DMS 273 (cell line): ENCODE measurements at regions not wholly inside any gene's neighbourhood (a gene's known extent, or its start where the extent isn't known, plus 50 kb on each side); places are given as distances from the start of the nearest gene placed in this dataset.
"Not testable (repeated sequence)": the region's sequence is repeated elsewhere in the genome, so short reads cannot be mapped to it uniquely, and the experiment has no call there.

ENCODE experiments used
- DNase-seq: peaks from one replicate; lab custom pipeline; 2025; ENCODE audit not compliant: unreplicated experiment; lab: John Stamatoyannopoulos, UW

DNA sequence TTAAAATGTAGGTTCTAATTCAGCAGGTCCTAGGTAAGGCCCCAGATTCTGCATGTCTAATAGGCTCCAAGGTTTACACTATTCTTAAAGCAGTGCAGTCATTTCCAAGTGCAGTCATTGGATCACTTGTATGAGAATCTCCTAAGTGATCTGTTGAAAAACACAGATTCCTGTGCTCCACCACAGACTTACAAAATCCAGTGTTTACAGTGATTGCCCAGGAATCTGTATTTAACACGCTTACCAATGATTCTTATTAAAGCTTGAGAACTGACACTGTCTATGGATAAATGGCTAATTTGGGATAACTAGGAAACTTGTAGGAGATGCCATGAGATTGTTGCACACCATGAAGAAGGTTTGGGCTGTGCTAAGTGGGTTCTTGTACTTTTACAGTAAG is 104.6 kb upstream of the PLEKHG1 start:
- no peak for DNase-seq

DNA sequence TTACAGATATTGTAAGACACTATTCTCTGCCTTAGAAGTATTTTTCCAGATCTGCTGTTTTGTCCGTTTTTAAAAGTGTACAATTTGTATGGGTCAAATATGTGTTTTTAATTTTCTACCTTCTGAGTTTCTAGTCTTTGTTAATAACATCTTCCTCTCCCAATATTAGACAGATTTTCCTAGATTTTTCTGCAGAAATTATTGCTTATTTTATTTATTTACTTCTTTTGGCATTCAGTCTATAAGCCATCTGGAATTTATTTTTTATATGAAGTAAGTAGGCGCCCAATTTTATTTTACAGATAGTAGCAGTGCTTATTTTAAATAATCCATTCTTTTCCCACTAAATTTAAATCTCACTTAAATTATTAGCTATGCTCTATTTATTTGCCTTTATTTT is 103.1 kb upstream of the PLEKHG1 start:
- DNase-seq: no peak

DNA sequence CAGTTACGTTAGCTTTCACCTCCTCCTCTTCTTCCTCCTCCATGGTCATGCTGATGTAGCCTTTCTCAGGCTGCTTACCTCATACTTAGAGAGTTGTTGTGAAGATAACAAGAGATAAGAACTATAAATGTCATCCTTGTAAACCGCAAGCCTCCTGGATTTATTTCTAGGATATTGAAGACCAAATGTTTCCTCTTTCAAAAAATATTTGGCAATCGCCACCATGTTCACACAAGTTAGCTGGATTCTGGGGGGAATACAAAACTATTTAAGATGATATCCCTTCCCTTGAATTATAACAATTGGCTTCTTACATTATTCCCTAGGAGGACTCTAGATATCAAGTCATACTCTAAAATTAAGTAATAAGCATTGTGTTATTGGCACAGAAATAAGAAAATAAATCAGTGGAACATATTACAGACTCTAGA is 99.8 kb upstream of the PLEKHG1 start:
- no peak for DNase-seq

DNA sequence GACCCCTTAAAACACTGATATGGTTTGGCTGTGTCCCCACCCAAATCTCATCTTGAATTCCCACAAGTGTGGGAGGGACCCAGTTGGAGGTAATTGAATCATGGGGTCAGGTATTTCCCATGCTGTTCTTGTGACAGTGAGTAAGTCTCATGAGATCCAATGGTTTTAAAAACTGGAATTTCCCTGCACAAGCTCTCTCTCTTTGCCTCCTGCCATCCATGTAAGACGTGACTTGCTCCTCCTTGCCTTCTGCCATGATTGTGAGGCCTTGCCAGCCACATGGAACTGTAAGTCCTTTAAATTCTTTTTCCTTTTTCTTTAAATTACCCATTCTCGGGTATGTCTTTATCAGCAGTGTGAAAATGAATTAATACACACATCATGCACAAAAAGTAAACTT is 99.1 kb upstream of the PLEKHG1 start:
- DNase-seq: not testable (repeated sequence)

DNA sequence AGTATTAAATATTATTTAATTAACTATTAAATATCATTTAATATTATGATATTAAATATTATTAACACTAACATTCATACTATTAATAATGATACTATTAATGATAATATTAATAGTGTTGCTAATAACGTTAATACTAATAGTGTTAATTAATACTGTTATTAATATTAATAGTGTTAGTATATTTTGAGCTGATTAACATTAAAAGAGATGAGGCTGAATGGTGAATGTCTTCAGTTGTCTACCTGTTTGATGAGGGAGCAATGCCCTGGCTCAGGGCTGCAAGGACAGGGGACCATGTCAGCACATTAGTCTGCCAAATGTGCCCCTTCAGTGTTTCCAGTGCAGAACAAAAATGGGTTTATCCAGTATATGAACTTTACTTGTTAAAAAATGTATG is 96.6 kb upstream of the PLEKHG1 start:
- no peak for DNase-seq

DNA sequence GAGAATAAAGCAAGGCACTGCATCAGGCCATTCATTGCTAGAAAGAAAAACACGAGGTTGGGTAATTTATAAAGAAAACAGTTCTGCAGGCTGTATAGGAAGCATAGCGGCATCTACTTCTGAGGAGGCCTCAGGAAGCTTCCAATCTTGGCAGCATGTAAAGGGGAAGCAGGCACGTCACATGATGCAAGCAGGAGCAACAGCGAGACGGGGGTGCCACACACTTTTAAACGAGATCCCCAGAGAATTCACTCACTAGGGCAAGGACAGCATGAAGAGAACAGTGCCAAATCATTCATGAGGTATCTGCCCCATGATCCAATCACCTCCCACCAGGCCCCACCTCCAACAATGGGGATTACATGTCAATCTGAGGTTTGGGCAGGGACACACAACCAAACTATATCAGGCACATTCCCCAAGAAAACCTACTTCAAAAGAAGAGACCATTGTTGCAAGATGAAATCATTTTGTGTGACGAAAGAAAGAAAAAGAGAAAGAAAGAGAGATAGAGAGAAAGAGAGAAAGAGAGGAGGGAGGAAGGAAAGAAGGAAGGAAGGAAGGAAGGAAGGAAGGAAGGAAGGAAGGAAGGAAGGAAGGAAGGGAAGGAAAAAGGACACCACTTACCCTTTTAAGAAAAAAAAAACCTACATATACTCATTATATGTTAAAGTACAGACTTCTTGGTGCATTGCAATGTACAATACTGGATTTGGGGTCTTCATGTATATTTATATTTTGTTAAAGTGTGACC is 95.9 kb upstream of the PLEKHG1 start:
- DNase-seq: no peak

DNA sequence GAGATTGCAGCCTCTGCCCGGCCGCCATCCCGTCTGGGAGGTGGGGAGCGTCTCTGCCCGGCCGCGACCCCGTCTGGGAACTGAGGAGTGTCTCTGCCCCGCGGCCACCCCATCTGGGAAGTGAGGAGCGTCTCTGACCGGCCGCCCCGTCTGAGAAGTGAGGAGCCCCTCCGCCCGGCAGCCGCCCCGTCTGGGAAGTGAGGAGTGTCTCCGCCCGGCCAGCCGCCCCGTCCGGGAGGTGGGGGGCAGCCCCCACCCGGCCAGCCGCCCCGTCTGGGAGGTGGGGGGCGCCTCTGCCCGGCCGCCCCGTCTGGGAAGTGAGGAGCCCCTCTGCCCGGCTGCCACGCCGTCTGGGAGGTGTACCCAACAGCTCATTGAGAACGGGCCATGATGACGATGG is 92.3 kb upstream of the PLEKHG1 start:
- not testable (repeated sequence) for DNase-seq

DNA sequence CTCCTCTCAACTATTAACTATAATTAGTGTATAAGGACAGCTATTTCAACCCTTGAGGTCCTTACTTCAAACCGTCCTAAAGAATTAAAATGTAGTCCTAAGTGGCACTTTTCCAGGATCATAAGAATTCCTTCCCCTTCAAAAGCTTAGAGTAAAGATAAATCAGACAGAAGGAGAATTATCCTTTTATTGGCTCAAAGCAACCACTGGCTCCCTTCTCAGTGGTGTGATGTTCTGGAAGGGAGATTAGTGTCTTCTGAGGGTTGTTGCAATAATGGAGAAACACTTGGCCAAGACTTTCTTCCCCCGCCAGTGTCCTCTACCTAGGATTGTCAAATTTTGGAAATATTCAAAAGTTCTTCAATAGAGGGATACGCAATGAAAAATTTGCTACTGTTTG is 89.1 kb upstream of the PLEKHG1 start:
- DNase-seq: no peak

DNA sequence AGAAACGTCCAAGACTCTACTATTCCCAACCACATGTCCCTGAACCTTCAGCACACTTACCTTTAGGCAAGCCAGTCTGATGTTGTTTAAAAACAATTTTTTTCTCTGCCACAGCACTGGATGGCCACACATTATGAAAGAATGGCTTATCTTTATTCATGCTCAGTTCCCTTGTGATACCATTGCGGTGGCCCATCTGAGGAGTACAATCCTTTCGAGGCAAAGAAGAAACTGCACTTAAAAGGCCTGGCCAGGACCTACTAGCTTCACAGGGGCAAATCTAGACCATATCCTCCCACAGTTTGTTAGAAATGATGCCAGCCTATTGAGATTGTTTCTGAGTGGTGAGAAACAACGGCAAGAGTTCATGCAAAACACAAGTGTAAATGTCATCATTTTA is 88.4 kb upstream of the PLEKHG1 start:
- DNase-seq: no peak

DNA sequence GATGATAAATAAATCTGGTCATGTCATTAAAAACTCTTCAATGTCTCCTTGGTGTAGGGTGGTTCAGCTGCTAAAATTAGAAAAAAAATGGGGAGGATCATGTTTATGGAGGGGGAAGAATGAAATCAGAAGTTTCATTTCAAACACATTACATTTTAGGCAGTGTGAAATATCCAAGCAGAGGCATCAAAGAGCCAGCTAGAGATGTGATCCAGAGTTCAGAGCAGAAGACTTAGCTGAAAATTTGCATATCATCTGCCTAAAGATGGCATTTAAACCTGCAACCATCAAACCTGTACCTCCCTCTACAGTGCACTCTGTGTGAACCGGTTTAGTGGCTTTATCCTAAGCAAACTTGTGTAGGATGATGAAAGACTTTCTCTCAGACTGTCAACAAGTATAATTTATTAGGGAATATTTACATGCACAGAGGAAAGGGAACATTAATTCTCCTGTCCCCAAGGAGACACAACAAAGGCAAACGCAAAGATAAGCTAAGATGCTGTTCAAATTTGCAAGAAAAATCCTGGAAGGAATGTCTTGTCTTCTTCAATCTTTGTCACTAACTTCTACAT is 84.8 kb upstream of the PLEKHG1 start:
- DNase-seq: no peak

DNA sequence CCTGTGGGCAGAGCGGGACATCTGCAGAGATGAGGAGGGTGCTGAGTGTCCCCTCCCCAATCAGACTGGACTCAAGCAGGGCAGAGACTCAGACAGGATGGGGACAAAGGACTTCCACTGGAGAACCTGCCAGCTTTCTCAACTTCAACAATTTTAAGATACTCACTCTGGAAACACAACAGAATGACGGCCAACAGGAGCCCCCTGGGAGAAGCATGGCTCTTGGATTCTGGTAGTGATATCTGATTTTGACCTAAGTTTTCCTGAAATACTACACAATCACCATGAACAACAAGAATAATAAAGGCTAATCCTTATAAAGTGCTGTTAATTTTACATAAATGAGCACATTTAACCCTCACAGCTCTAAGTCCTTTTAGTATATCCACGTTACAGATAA is 83.5 kb upstream of the PLEKHG1 start:
- no peak for DNase-seq

DNA sequence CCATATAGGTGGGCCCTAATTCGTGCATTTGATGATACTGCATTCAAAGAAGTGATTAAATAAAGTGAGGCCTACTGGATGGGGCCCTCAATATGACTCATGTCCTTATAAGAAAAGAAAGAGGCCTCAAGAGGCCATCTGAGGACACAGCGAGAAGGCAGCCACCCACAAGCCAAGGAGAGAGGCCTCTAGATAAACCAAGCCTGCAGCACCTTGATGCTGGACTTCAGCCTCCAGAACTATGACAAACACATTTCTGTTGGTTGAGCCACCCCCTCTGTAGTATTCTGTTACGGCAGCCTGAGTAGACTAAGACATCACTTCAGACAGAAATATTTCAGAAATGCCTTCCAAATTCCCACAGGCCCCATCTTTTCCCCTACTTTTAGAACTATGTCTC is 82.5 kb upstream of the PLEKHG1 start:
- no peak for DNase-seq

DNA sequence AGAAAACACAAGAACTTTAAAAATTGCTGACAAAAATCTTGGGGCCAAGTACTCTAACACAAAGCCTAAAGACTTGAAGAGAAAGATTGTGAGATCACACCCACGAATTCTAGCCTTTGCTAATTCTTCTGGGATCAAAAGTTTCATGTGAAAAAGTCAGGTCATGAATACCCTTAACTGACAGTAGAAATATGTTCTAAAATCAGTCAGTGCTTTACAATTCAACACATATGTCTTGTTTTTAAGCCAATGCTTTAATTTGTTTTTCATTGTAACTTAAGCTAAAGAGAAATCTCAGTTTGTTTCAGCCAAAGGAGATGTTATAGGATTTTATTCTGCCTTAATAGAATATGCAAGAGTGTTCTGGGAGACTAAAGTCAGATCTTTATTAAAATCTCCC is 78.2 kb upstream of the PLEKHG1 start:
- no peak for DNase-seq

DNA sequence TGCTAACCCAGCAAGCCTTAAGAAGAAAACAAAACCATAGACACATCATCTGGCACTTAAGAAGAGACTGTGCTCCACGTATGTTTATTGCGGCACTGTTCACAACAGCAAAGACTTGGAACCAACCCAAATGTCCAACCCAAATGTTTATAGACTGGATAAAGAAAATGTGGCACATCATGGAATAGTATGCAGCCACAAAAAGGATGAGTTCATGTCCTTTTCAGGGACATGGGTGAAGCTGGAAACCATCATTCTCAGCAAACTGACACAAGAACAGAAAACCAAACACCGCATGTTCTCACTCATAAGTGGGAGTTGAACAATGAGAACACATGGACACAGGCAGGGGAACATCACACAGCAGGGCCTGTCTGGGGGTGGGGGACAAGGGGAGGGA is 76.5 kb upstream of the PLEKHG1 start:
- DNase-seq: not testable (repeated sequence)

DNA sequence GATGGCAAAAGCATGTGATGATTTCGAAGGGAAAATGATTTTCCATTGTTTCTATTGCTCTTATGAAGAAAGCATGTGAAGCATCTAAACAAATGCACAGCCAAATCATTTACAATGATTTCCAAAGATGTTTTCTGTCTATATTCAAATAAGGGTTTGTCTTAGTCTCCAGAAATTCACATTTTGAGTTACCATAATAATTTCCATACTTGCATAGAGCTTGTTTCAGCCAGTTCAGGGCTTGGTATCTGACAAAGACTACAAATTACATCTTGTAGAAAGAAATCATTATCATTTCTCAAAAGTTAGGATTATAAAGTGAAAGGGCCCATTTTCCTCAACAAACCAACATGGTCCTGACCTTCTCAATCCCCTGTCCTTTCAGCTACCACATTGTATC is 74.4 kb upstream of the PLEKHG1 start:
- no peak for DNase-seq

DNA sequence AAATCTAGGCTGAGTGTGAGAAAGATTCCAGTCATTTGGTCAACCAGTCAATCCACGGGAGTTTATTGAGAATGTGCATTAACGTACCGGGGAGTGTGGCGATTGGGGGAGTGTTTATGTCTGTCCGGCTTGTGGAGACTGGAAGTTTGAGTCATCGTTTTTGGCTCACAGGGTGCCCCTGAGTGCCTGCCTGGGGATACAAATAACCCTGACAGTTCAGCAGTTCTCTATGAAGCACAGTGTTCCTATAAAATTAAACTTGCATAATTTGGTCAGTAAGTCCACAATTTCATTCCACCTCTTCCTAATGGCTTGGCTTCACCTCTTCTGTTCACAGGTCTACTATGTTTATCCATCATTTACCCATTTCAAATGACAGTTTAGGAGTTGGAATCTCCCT is 72.6 kb upstream of the PLEKHG1 start:
- DNase-seq: no peak

DNA sequence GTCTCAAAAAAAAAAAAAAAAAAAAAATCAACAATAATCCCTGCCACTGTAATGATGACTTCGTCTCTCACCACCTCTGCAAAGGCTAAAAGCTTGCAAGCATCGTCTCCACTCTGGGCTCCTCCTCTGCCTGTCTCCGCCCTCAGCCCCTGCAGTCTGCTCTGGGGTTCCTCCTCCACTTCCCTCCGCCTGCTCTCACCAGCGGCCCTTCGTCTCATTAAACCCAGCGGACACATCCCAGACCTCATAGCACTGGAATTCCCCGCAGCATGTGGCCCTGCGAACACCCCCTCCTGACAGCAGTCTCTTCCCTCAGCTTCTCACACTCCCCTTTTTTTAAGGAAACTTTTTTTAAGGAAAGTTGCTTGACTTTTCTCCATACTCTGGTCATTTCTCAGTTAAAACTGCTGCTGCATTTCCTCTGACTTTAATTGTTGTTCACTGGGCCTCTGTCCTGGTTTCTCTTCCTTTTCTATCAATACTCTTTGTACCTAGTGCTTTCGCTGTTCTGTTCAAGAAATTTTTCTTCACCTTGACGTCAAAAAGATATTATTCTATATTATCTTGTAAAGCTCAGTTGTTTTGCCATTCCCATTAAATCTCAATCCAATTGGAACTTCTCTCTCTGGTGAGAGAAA is 70.9 kb upstream of the PLEKHG1 start:
- no peak for DNase-seq

DNA sequence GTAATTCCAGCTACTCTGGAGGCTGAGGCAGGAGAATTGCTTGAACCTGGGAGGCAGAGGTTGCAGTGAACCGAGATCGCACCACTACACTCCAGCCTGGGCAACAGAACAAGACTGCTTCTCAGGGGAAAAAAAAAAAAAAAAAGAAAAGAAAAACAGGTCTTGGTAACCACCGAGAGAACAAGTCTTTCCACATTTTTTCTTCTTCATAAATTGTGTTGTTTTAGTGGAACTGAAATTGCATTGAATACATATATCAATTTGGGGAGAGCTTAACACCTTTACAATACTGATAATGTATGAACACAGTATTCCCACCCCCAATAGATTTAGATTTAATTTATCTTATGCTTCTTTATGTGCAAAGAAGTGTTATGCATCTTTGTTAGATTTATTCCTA is 70.0 kb upstream of the PLEKHG1 start:
- DNase-seq: no peak

DNA sequence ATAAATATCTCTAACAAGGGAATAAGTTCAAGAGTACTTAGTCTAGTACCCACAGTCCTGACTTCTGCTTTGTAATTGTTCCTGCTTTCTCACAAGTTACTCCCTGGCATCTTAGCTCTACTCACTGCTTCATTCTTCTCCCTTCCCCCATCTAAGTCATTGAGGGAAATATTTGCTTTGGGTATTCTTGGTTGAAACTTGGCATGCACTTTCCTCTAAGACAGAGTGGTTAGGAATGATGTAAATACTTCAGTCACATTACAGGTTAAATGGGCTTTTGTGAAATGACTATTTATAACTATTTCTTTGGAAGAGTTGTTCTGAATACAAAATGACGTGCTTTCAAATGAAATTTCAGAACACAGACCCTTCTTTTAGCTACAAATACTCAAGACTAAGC is 67.7 kb upstream of the PLEKHG1 start:
- DNase-seq: no peak

DNA sequence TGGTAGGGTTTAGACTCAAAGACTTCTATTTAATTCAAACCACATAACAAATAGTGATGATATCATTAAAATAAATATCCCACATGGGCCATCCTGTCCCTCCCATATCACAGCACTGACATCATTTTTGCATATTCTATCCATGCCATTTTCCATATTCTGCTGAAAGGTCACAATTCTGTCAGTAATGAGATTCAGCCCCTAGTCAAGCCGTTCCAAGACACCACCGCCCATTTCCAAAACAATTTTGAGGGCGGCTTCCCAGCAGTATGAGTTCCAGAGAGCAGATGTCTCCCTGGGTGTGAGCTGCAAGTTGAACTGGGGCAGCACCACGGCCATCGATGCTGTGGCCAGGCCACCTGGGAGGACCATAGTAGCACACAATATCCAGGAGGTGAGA is 65.1 kb upstream of the PLEKHG1 start:
- DNase-seq: peak; percentile 25

DNA sequence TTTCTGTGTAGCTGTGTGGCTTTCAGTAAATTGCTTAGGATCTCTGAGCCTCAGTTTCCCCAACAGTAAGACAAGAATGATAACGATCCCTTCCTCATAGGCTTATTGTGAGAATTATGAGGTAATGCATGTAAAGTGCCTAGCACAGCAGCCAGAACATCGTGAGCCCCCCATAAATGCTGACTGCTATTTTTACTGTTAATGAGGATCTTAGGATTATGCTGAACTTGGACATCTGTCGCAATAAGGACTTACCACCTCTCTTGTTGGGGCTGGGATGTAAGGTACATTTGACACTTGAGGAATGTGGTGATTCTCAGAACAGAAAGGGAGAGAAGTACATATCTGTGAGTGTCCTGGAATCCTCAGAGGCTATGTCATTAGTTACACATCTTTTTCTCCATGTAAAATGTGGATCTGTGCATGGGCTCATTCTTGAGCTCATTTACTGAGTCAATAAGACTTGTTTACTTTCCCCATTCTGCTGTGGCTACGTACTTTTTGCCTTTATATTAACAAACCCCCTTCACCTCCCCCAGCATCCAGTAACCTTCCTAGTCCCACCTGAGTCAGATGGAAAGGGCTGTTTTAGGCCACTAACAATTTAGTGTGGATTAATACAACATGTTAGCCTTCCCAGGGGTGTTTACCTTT is 64.4 kb upstream of the PLEKHG1 start:
- no peak for DNase-seq

DNA sequence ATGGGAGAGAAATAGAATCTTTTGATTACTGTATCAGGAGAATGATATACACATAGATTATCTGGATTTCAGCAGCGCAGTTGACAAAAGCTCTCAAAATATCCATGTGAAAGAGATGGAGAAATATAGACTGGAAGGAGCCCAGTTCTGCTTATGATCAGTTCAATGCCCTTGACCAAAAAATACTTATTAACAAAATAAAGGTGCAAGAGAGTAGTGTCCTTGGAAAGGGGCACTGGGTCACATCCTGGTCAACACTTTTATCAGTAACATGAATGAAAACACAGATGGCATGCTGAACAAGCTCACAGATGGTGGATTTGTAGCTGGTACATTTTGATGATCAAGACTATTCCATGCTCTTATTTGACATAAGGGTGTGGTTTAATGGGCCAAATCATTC is 63.9 kb upstream of the PLEKHG1 start:
- peak; percentile 5 for DNase-seq
